Astrocyte (in vitro differentiated cells and primary cell): ENCODE measurements at regions not wholly inside any gene's neighbourhood (a gene's known extent, or its start where the extent isn't known, plus 50 kb on each side); places are given as distances from the start of the nearest gene placed in this dataset.

ENCODE experiments used
- CTCF ChIP-seq: IDR thresholded peaks from 2 replicates; pipeline ENCODE4 v1.5.1; 2011; ENCODE audit warnings: low read depth, mild to moderate bottlenecking, inconsistent platforms, low read length, moderate library complexity; ENCODE audit not compliant: insufficient read depth
- EZH2 ChIP-seq: IDR thresholded peaks from 2 replicates; pipeline ENCODE4 v1.6.1; 2012; ENCODE audit warnings: mild to moderate bottlenecking, low read length, inconsistent platforms; ENCODE audit not compliant: insufficient read depth

- no peak for TF ChIP-seq CTCF
- no peak for TF ChIP-seq EZH2
Observed at GRCh38 chr9:79857188-79857587, 285.4 kb downstream of the TLE4 start.
